GM12873 (cell line): ENCODE measurements at regions not wholly inside any gene's neighbourhood (a gene's known extent, or its start where the extent isn't known, plus 50 kb on each side); places are given as distances from the start of the nearest gene placed in this dataset.

Experiments used
- TF ChIP-seq, protein P1 (sequence below): IDR thresholded peaks from 2 replicates; pipeline ENCODE4 v1.5.1; 2012; ENCODE audit warnings: low read depth, mild to moderate bottlenecking, moderate library complexity, low read length, control low read depth; ENCODE audit not compliant: insufficient read depth; ENCODE audit errors: missing control alignments

DNA sequence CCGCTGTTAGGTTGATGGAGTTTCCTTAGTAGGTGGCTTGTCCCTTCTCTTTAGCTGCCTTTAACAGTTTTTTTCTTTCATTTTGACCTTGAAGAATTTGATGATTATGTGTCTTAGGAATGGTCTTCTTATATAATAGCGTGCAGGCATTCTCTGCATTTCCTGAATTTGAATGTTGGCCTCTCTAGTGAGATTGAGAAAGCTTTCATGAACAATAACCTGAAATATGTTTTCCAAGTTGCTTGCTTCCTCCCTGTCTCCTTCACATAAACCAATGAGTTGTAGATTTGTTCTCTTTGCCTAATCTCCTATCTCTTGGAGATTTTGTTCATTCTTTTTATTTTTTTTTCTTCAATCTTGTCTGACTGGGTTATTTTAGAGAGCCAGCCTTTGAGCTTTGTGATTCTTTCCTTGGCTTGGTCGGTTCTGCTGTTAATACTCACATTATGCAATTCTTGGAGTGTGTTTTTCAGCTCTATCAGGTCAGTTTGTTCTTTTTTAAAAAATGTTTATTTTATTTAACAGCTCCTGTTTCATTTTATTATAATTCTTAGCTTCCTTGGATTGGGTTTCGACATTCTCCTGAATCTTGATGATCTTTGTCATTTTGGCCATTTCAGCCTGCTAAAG lies 627.9 kb downstream of the SI start:
- TF ChIP-seq, protein P1, sequence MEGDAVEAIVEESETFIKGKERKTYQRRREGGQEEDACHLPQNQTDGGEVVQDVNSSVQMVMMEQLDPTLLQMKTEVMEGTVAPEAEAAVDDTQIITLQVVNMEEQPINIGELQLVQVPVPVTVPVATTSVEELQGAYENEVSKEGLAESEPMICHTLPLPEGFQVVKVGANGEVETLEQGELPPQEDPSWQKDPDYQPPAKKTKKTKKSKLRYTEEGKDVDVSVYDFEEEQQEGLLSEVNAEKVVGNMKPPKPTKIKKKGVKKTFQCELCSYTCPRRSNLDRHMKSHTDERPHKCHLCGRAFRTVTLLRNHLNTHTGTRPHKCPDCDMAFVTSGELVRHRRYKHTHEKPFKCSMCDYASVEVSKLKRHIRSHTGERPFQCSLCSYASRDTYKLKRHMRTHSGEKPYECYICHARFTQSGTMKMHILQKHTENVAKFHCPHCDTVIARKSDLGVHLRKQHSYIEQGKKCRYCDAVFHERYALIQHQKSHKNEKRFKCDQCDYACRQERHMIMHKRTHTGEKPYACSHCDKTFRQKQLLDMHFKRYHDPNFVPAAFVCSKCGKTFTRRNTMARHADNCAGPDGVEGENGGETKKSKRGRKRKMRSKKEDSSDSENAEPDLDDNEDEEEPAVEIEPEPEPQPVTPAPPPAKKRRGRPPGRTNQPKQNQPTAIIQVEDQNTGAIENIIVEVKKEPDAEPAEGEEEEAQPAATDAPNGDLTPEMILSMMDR = no peak

GRCh38 chr3:164419220-164419619 lies 659.1 kb downstream of the SI start:
- TF ChIP-seq, protein P1 = no peak

GRCh38 chr3:164418414-164418813 lies 659.9 kb downstream of the SI start:
- TF ChIP-seq, protein P1 = no peak

DNA sequence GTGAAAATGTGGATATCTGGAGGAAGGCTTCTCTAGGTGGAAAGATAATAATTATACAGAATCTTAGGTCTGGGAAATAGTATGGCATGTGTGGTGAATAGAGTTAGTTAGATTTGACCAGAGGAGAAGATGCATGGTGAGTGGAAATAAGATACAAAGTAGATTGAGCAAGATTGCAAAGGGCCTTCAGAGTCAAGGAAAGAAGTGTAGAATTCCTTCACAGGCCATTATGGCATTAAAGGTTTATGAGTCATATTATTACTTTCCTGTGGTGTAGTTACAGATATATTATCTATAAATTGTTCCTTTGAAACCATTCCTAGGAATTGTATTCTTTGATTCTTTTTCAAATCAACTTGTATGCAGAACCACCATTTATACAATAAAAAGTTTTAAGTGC lies 660.3 kb downstream of the SI start:
- TF ChIP-seq, protein P1 = no peak

- TF ChIP-seq, protein P1 = no peak
Measured at GRCh38 chr3:164416491-164417222, 661.6 kb downstream of the SI start.

GRCh38 chr3:164408326-164408725 lies 670.0 kb downstream of the SI start:
- TF ChIP-seq, protein P1 = no peak

DNA sequence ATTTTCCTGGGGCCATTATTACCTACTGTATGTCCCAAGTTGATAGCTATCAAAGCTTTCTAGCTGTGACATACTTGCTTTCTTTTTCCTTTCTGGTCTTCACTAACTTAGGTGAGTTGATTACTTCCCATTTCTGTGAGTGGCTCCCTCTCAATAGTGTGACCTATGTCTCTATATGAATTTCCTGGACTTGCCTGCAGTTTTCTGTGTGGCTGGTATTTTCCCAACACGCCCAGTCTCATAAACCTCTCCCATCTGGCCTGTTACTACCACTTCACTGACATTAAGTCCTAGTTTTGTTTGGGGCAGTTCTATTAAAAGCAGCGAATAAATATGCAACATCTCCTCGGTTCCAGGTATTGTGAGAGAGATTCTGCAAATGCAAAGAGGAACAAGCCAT lies 671.2 kb downstream of the SI start:
- TF ChIP-seq, protein P1 = no peak
